GM21367 (cell line): ENCODE measurements at regions not wholly inside any gene's neighbourhood (a gene's known extent, or its start where the extent isn't known, plus 50 kb on each side); places are given as distances from the start of the nearest gene placed in this dataset.

Experiments used
- ATAC-seq: cut with Tn5 transposase; IDR thresholded peaks from one replicate; pipeline ENCODE4 v1.9.1; 2021; ENCODE audit not compliant: unreplicated experiment

GRCh38 chr5:96074870-96075269 is 113.2 kb upstream of the ELL2 start:
- no peak for ATAC-seq

GRCh38 chr5:96074460-96074859 is 112.8 kb upstream of the ELL2 start:
- ATAC-seq, result no peak

DNA sequence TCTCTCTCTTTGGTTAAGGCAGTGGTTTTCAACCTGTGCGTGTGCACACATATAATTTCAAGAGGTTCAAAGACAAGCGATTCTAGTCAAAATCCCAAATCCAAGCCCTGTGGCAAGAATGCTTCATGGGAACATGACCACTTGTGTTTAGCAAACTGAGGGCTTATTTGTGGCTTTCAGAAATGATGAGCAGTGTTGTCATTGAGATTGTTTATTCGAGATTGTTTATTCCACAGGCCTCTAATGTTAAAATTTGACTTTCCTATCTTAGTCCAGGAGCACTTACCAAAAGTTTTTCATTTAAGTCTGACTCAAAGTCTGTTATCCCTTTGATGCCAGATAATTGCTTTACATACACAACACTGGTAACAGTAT is 111.1 kb upstream of the ELL2 start:
- no peak for ATAC-seq

DNA sequence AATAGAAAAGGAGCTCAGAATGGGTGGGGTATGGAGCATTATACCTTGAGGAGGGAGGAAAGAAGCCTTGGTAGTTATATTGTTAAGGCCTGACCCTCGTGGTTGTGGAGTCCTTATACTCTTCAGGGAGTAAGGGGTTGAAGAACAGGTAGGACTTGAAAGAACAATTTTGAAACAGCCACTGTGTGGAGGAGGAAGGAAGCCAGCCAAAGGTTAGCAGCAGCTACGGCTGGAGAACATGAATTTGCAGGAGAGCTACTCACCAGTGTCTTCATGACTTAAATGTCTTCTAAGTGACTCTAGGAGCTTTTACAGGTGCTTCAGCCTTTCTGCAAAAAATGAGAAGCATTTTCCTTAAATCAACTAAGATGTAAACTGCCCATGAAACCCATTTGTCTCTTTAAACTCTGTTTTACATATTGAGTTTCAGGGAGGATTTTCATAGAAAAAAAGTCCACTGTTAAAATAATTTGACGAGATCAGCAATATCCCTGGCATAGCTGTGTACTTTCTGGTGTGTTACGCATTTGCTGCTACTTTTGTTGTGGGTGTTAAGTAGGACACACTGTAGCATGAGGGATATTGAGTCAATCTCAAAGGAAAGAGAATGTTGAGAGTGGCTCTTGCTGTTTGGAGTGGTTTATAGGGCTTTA is 110.6 kb upstream of the ELL2 start:
- no peak for ATAC-seq

- ATAC-seq, result no peak
Measured at GRCh38 chr5:96070622-96071225, 109.1 kb upstream of the ELL2 start.

DNA sequence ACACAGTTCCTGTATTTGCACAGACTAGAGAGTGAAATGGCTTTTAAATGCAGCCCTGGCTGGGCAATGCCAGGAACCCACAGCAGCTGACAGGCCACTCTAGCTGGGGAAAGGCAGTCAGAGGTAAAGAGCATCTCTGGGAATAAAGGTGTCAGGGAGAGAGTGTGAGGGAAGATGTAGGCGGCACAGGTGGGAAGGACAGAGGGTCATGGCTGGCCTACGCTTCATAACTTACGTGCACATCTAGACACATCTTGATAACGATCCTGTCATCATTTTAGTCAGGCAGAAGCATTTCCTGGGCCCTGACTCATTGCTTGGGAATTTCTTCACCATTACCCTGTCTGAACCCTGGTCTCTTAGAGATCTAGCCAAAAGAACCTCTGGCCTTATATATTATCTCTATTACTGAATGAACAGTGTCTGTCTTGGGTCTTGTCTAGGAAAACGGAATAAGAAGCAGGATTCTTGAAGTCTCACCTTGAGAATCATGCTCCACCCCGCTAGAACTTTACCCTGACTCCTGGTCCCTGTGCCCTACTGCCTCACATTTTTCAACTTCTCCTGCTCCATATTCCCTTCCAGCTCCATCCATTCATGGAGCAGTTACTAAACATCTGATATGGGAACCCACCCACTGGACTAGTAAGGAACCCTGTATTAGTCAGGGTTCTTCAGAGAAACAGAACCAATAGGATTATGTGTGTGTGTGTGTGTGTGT is 106.4 kb upstream of the ELL2 start:
- no peak for ATAC-seq

GRCh38 chr5:96067251-96067650 is 105.6 kb upstream of the ELL2 start:
- ATAC-seq, result no peak

DNA sequence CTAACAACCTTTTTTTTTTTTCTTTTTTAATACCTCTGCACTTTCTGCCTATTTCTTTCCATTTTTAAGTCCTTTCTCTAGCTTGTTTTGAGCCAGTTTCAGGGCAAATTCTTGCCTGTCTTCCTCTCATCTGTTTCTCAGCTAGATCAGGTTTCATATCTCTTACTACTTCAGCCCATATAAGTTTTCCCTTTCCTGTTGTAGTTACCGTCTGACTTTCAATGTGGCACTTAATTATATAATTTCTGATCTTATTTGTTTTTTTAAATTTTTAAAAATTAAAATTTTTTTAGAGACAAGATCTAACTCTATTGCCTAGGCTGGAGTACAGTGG is 104.7 kb upstream of the ELL2 start:
- no peak for ATAC-seq

DNA sequence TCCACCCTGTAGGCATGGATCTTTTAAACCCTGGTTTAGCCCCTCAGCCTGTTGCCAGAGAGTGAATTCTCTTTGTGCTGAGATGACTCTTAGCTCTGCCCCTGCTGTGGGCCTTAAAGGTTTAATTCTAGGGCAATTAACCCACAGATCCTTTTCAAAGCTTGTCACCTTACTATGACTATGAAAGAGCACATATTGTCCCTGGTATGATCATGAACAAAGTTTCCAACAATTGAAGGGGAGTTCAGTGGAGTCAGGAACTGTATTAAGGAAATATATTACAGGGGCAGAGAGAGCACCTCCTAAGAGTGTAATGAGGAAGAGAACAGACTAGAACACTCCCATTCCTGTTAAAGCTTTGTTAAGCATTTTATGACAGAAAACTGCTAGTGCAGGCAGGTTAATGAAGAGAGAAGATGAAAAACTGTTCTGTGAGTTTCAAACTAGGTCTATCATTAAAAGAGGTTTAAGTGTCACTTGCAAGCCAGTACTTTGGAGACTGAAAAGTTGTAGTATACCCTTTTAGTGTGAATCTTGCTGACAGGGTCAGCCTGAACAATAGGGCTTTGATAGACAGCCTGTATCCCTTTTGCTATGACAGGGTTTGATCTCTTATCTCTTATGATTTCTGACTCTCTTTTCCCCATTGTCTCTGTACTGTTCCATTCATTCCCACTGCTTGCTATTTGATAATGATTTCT is 104.2 kb upstream of the ELL2 start:
- no peak for ATAC-seq

DNA sequence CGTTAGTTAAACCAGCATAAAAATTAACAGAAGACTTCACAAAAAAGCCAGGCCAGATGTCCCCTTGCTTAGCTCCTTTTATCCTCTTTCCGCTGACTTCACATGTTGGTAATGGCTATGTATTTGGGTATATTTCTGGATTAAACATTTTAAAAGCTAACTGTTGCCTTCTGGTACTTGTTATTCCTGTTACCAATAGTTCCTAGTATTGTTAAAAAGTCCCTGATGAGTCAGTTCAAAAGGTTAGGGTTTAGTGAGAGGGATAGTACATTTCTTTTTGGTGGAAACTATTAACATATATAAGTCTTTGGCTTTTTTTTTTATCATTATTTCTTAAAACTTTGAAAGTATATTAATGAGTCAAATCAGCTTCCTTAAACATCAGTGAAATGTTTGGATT is 103.2 kb upstream of the ELL2 start:
- no peak for ATAC-seq

GRCh38 chr5:96062836-96063235 is 101.2 kb upstream of the ELL2 start:
- ATAC-seq, result no peak

DNA sequence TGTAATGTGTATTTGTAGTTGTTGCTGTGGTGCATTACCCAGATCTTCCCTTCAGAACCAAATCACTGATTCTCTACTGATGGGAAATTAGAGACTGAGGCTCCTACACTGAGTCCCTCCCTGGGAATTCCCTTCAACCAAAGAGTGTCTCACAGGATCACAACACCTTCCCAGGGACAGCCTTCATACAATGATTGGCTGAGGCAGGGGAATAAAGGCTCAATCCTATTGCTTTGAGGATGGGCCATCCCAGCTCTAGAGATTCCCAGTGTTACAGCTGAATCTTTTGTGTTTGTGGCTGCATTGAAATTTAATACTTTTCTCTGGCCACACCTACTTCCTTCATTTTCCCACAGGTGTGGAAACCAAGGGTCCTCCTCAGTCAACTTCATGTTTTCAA is 96.4 kb upstream of the ELL2 start:
- no peak for ATAC-seq

DNA sequence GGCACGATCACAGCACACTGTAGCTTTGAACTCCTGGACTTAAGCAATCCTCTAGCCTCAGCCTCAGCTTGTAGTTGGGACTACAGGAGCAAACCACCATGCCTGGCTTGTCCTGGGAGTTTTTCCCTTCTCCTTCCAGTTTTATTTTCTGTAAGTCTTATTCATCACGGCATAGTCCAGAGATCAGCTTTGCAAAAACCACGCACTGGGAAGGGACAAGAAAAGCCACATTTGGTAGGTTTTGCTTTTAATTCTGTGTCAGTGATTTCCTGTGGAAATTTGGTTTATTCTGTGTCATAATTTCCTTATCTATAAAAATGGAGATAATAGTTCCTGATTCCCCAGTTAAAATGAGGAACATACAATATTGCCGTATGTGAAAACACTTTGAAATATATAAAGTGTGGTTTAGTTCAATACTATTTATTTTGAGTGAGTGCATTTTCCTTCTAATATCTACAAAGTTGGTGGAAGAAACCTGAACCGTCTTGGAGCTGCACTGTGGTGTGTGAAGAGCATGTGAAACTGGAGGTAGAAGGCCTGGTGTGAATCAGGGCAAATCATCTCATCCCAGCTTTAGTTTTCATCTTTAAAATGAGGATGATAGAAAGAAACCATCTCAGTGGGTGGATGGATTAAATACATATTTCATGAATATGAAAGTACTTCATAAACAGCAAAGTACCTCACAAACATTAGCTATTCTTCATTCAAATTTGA is 92.8 kb upstream of the ELL2 start:
- ATAC-seq, result no peak

- ATAC-seq, result no peak
Measured at GRCh38 chr5:96053063-96053735, 91.5 kb upstream of the ELL2 start.

DNA sequence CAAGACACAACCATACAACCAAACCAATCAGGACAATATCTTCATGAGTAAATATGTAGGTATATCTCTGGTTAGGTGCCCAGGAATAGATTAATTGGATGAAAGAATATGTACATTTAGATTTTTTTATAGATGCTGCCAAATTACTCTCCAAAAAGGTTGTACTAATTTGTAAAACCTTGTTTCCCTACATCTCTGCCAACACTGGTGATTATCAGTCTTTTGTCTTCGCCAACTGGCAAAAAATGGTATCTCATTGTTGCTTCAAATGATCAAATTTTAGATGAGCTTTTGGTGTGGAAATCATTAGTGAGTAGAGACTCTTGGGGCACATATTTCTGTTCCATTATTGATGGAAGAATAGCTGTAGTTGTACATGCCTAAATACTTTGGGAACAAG is 90.7 kb upstream of the ELL2 start:
- no peak for ATAC-seq

- no peak for ATAC-seq
Measured at GRCh38 chr5:96051401-96051830, 89.8 kb upstream of the ELL2 start.

- ATAC-seq, result no peak
Measured at GRCh38 chr5:96050273-96050880, 88.7 kb upstream of the ELL2 start.

DNA sequence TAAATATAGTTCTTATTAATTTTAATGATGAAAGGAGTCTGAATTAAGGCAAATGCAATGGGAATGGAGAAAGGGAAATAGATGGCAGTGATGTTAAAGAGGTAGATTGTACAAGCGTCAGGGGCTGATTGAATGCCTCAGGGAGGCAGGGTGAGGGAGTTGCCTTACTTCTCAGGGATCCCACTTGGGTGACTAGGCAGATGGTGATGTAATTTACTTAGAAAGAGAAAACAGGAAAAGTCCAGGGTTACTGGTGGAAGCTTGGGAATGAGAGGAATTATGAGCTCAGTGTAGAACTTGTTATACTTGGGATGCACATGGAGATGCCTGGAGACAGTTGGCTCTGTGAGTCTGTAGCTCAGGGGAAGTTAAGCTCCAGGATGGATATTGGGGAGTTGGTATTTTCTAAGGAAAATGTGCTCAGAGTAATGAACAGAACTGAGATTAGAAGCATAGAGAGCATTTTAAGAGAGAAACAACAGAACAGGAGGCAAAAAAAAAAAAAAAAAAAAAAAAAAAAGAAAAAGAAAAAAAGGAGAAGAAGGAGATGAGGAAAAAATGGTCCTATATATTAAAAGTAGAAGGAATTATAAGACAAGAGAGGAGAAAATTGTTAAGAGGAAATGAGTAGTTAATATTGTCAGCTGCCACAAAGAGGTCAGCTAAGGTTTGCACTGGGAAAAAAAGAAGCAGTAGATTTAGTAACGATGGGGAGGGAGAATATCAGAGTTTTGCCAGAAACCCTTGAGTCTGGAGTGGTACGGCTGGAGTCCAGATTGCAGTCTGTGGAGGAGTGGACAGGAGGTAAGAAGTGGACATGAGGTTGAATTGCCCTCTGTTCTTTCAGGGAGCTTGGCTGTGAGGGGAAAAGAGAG is 88.0 kb upstream of the ELL2 start:
- ATAC-seq, result no peak

DNA sequence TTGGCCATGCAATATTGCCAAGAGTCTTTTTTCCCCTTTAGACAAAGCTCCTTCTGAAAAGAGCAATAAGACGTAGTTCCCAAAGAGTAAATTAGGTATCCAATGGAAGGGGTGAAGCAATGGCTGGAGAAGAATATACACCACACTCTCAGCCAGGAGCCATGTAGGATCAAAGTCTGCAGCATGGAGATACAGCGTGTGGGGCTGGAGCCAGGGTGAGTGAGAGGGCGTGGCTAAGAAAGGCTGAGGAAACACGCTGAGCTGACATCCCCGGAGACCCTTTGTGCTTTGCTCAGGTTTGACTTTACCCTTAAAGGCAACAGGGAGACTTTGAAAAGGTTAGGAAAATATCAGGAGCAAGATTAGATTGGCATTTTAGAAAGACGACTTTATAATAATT is 87.1 kb upstream of the ELL2 start:
- no peak for ATAC-seq
